ENCODE measurements at regions not wholly inside any gene's neighbourhood (a gene's known extent, or its start where the extent isn't known, plus 50 kb on each side); places are given as distances from the start of the nearest gene placed in this dataset.

DNA sequence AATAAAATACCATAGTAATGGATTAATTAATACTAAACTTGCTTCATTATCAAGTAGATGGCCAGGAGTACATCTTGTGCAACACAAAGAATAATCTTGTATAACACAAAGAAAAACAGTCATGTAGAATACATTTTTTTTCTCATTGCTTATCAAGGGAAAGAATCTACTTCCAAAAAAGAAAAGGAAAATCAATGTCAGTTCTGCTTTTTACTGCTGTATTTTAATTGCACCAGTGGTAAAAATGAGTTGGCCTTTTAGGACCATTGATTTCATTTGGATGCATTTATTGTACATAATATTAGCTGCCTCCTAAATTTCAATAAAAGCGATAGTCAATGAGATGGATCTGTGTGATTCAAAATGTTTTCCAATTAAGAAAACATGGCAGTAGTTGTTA lies 96.9 kb upstream of the BTBD3 start:
- DNase-seq: no peak

DNA sequence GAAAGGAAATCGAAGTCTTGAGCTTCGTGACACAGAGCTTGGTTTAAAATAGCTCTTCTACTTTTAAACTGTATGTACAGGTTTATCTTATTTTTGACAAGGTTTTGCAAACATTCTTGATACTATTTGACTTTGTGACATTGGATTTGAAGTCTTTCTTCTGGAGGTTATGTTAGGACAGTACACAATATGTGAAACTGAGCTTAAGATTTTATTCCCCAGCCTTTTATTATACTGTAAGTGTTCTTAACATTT lies 95.2 kb upstream of the BTBD3 start:
- DNase-seq: no peak

DNA sequence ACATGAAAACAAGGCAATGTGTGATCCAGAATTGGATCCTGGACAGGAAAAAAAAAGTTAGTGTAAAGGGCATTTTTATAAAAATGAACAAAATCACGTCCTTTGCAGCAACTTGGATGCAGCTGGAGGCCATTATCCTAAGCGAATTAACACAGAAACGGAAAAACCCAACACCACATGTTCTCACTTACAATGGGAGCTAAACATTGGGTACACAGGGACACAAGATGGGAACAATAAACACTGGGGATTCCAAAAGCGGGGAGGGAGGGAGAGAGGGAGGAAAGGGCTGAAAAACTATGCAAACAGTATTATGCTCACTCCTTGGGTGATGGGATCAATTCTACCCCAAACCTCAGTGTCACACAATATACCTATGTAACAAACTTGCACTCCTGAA lies 91.4 kb upstream of the BTBD3 start:
- DNase-seq: no peak

DNA sequence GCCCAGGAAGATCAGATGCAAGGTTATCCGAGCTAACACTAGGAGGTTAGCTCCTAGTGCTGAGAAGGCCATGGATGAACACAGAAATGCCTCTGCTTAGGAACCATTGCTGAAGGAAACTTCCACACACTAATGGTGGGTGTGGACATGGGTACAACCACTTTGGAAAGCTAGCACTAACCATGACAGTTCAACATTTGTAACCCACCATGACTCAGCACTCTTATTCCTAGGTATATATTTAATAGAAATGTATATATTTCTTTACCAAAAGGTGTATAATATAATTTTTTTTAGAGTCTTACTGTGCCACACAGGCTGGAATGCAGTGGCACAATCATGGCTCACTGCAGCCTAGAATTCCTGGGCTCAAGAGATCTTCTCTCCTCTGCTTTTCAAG lies 85.3 kb upstream of the BTBD3 start:
- no peak for DNase-seq

DNA sequence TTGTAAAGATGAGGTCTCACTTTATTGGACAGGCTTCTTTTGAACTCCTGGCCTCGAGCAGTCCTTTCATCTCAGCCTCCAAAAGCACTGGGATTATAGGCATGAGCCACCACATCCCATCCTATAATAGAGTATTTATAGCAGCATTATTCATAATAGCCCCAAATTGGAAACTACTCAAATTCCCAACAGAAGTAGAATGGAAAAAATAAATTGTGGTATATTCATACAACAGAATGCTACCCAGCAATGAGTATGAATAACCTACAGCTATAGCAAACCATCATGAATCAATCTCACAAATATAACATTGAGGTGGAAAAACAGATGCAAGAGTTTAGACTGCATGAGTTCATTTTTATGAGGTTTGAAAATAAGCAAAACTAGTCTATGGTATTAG lies 84.8 kb upstream of the BTBD3 start:
- DNase-seq: no peak

DNA sequence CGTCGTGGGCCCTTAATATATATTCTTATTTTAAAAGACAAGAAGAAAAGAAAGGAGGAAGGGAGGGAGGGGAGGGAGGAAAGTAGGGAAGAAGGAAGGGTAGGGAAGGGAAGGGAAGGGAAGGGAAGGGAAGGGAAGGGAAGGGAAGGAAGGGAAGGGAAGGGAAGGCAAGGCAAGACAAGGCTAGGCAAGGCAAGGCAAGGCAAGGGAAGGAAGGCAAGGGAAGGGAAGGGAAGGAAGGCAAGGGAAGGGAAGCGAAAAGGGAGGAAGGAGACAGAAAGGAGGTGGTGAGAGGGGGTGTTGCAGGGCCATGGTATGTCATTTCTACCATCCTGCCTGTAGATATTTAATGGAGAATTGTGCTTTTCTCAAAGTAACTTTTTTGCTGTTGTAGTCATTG lies 83.9 kb upstream of the BTBD3 start:
- no peak for DNase-seq

DNA sequence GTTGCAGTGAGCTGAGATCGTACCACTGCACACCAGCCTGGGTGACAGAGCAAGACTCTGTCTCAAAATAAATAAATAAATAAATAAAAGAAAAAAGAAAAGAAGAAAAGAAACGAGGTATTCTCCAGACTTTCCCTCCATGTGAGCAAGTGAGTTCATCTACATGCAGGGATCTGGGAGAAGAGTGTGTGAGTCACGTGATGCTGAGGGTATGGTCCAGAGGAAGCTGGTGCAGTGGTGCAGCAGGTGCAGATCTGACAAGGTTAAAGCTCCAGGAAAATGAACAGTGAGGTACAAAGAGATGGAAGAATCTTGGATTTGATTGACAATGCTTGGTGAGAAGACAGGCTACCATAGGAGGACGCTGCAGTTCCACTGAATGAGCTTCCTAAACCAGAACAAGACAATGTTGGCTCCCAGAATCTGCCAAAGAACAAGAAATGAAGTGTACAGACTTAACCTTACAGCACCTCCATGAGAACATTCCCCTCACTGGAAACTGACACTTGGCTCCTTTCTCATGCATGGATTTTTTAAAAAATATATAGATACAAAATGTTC lies 79.5 kb upstream of the BTBD3 start:
- no peak for DNase-seq

DNA sequence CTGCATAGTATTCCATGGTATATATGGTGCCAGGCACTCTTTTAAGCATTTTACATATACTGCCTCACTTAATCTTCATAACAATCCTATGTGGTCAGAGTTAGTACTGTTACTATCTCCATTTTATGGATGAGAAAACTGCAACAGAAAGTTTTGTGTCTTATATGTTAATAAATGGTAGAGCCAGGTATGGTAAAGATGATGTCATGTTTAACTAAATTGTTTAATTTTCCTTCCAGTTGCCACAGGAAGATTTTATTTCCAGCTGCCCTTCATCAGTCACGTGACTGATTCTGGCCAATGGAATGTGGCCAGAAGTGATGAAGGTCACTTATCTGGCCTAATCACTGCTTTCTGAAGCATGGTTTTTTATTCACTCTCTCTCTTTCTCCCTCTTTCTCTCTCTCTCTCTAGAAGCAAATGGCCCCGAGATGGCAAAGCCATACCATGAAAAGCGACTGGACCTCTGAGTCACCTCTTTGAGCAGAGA lies 75.7 kb upstream of the BTBD3 start:
- no peak for DNase-seq

DNA sequence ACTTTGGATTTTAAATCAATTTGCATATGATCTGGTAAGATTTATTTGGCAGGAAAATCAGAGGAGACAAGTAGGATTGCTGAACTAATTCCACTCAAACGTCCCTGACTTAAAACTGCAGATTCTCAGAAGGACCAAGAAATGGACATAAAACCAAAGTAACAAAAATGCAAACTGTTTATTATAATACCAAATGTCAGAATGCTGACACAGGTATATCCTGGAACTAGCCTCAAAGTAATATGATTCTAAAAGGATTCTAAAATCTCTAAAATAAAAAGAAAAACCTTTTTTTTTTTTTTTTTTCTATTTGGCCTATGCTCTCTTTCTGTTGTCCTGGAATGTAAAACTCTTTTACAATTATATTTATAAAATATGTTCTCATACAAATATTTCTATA lies 74.4 kb upstream of the BTBD3 start:
- no peak for DNase-seq

DNA sequence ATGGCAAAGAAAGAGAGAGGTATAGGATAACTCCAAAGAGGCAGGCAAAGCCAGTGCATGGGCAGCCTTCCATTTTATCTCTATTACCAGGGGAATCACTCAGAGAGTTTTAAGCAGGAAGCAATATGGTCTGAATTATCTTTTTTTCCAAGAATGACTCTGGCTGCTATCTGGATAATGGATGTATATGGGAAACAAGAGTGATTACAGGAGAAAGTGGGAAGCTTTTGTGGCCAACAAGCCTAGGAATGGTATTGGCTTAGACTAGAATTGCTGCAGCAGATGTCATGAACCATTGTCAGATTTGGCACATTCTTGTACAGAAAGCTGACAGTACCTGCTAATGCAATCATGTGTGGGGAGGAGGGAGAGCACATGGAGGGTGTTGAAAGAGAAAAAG lies 73.0 kb upstream of the BTBD3 start:
- DNase-seq: no peak

DNA sequence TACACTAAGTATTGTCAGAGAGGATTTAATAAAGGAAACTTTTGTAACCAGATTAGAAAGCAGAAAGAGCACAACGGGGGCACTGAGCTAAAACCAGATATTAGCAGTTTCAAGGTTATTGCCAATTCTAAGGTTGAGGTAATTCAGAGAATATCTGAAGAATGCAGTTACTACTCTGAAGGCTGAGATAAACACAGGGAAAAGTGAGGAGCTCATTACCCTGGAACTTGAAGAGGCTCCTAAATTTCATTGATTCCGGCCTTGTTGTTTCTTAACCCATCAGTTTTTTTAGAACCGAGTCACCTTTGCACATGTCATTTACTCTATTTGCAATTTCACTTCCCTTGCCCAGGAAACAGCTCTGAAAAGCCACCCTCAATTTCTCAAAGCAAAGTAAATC lies 72.4 kb upstream of the BTBD3 start:
- DNase-seq: no peak

DNA sequence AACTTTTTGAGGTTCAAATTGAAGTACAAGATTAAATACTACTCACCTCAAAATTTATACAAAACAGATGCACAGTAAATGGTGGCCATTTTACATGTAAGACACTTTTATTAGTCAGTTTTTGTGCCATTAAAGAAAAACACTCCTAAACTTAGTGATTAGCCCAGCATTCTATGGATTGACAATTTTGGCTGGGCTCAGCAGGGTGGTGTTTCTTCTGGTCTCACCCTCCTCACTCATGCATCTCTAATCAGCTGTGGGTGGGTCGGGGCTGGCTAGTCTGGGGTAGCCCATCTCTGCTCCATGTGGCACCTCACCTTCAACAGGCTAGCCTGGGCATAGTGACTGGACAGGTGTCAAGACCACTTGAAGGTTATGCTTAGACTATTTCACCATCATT lies 71.6 kb upstream of the BTBD3 start:
- no peak for DNase-seq

DNA sequence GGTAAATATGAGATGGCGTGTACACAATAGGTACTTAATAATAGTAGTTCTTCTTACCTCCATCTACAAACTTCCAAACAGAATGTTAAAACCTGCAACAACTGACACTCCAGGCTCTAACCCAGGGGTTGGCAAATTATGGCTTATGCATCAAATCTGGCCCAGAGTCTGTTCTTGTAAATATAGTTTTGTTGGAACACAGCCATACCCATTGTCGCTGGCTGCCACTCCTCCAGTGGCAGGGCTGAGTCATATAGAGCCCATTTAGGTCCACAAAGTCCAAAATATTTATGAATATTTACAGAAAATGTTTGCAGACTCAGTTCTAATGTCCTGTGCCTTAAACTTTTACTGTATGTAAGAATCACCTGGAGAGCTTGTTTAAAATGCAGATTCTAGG lies 69.9 kb upstream of the BTBD3 start:
- DNase-seq: no peak

DNA sequence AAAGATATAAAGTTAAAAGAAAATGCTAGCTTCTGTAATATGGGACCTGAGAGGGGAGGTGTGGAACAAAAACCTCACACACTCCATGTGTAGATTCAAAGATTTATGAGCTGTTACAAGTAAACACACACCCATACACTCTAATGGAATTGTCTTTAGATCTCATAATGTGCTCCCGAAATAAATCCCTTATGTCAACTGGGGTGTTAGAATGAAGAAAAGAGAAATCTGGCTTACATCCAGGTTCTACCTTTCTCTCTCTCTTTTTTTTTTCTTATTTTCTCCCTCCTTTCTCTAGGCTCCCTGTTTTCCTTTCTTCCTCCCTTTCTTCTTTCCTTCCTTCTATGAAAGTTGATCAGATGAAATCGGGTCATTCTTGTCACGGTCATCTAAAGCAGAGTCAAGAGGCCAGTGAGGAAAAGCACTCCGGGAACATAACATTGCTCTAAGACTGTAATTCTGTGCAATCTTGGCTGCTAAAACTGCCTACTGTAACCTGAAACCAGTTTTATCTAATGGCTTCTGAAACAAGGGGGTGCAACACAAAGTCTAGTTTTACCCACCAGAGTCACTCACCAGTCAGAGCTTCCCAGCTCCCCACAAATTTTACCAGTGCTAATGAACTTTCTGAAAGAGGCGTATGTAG lies 68.3 kb upstream of the BTBD3 start:
- DNase-seq: no peak

DNA sequence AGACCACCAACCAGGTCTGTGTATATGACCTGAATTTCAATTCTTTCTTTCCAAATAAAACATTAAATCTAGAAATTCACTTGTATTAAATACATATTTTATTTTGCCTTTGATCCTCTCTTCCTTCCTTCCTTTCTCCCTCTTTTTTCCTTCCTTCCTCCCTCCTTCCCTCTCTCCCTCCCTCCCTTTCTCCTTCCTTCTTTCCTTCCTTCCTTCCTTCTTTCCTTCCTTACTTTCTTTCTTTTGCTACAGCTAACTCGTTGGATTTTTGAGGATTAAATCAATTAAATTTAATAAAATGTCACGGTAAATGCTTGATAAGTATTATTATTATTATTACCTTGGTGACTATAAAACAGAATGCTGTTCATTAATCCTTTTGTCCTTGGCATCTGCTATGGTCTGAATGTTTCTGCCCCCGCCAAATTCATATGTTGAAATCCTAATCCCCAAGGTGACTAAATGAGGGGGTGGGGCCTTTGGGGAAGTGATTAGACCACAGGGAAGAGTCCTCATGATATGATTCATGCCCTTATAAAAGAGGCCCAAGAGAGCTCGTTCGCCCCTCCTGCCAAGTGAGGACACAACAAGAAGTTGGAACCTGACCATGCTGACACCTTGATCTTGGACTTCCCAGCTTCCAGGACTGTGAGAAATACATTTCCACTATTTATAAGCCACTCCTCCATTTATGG lies 67.6 kb upstream of the BTBD3 start:
- DNase-seq: no peak

DNA sequence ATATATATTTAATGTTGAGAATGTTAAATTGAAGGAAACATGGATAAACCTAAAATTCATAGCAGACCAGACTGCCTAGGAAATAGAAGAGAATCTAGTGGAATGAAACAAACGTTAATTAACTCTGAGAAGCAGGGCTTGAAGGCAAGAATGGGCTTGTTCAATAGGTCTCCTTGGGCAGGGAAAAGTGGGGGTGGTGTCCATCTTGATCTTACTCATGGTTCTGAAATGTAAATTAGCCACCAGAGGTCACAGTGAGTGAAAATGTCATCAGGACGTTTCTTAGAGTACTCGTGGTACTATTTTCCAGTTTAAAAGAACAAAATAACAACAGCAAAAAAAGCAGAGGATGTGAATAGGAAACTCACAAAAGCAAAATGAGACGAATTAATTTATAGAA lies 66.8 kb upstream of the BTBD3 start:
- no peak for DNase-seq

DNA sequence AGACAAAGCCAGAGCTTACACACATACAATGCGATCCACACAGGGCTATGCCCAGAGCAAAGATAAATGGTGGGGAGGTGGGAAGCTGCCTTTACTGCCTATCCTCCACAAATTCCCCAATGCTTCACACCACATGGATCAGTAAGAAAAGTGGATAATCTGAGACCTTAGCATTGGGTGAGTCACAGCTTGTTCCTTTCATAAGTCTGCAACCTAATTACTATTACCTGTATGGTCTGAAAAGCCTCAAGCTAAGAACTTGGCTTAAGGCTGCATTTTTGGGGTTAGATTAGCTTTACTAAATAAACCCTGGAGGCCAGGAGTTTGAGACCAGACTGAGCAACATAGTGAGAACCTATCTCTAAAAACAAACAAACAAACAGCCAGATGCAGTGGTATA lies 66.0 kb upstream of the BTBD3 start:
- no peak for DNase-seq

DNA sequence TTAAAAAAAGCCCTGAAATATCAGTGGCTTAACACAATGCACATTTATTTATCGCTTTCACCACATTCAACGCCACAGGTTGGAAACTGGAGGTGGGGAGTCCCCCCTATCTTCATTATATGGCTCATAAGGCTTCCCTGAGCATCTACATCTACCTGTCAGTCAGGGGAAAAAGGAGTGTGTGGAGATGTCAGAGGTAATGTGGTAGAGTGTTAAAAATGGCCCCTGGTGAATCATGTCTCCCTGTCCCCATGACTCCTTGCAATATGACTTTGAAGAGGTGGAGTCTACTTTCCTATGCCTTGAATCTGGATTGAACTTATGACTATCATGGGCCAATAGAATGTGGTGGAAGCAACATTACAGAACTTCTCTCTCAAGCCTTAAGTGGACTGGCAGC lies 65.5 kb upstream of the BTBD3 start:
- DNase-seq: no peak

DNA sequence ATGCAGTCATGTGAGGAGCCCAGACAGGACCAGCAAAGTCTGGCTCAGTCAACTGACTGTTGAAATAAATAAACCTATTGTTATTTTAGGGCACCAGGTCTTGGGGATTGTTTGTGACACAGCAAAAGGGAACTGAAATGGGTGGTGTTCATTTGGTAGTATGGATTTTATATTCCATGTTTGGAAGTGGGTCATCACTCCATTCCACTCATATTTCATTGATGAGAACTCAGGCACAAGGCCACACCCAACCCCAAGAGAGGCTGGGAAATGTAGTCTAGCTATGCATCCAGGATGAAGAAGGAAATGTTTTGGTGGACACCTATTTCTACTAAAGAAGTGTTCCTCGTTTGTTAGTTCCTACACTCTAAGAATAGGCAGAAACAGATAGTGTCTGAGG lies 64.9 kb upstream of the BTBD3 start:
- DNase-seq: no peak

DNA sequence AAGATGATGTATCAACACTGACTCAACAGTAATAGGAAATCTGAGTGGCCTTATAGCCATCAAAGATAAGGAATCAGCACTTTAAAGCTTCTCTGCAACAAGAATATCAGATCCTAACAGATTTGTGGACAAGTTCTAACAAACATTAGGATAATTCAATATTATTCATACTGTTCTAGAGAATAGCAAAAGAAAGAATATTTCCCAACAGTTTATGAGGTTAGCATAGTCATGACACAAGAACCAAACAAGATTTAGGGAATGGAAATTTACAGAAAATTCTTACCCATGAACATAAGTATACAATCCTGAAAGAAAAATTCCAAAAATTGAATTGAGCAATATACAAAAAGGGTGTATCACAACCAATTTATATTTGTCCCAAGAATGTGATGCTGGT lies 64.3 kb upstream of the BTBD3 start:
- DNase-seq: no peak

DNA sequence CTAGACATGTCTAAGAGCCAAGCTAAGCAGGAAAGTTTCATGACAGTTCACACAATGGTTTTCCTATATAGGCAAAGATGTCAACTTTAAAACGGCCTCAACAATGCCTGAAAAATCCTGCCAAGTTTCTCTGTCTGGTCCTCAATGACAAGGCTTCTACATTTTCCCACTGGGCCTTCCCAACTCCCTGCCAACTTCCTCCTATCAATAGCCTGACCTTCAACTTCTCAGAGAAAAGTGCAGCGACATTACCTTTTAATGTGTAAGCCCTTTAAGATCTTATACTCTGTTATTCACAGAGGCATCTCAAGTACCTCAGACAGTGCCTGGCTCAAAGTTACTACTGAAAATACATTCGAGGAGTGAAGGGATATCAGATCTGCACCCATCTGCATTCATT lies 56.2 kb upstream of the BTBD3 start:
- DNase-seq: no peak

DNA sequence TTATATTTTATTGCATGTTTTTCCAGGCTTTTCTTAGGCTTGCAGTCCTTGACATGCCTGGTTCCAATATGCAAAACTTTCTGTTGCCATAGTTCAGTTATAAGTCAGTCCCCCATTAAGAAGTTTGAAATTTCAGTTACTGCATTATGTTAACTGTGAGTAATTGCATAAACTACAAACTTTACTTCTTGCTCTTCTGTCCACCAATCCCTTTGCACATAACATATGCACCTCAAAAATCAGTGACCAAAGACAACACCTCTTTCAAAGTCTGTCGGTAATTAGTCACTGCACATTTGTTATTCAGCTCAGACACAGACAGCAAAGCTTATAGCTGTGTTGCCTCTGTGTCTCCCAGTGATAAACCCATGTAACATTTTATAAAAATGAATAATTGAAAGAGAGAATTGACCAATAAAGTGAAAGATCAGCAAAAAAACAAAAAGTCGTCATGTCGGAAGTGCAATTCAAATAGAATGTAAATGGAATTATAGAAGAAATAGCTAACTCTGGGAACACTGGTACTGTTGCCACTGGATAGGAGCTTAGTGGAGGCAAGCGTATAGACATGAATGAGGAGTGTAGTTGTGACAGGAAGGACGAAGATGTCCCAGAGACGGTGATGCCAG lies 50.3 kb upstream of the BTBD3 start:
- DNase-seq: no peak

Measured in GF-D8 (cell line).